HepG2 (cell line): ENCODE measurements at regions not wholly inside any gene's neighbourhood (a gene's known extent, or its start where the extent isn't known, plus 50 kb on each side); places are given as distances from the start of the nearest gene placed in this dataset.

ENCODE experiments used
- ARID2 ChIP-seq: sonication (generic); formaldehyde crosslinking; IDR thresholded peaks from 2 replicates; pipeline ENCODE4 v1.8.1; 2022; ENCODE audit warnings: mild to moderate bottlenecking, missing genetic modification reagents, borderline replicate concordance
- ARNT ChIP-seq: fragments of 450-650 bp; IDR thresholded peaks from 2 replicates; pipeline ENCODE4 v1.6.1; 2017
- BRD4 ChIP-seq: sonication (generic); formaldehyde crosslinking; IDR thresholded peaks from 2 replicates; pipeline ENCODE4 v1.4.0; 2020; ENCODE audit warnings: missing genetic modification reagents
- CENPBD1 ChIP-seq: sonication (generic); formaldehyde crosslinking; IDR thresholded peaks from 2 replicates; pipeline ENCODE4 v1.8.0; 2022; ENCODE audit warnings: missing genetic modification reagents, low read depth, mild to moderate bottlenecking, borderline replicate concordance
- ETV6 ChIP-seq: sonication (generic); formaldehyde crosslinking; conservative IDR thresholded peaks from 2 replicates; pipeline ENCODE4 v1.4.0; 2020; ENCODE audit warnings: missing genetic modification reagents
- GATAD2A ChIP-seq: IDR thresholded peaks from 2 replicates; pipeline ENCODE4 v1.6.1; 2016
- HNRNPLL ChIP-seq: fragments of 200-400 bp; formaldehyde crosslinking; IDR thresholded peaks from 2 replicates; pipeline ENCODE4 v1.6.1; 2017; ENCODE audit warnings: mild to moderate bottlenecking, low read depth, low read length; ENCODE audit not compliant: poor library complexity, severe bottlenecking
- MYPOP ChIP-seq: sonication (generic); formaldehyde crosslinking; IDR thresholded peaks from 2 replicates; pipeline ENCODE4 v1.8.1; 2023; ENCODE audit warnings: mild to moderate bottlenecking, moderate library complexity, missing genetic modification reagents
- NONO ChIP-seq, 2 experiments: fragments of 450-650 bp in 1 of 2; sonication (generic) in 1 of 2; formaldehyde crosslinking in 1 of 2; IDR thresholded peaks in 1 of 2; conservative IDR thresholded peaks in 1 of 2; 2 replicates each; pipeline versions ENCODE4 v1.6.1 to v1.8.0; 2017 to 2022; ENCODE audit warnings: mild to moderate bottlenecking in 1 of 2, missing genetic modification reagents in 1 of 2, moderate library complexity in 1 of 2
- NR1H2 ChIP-seq: sonication (generic); formaldehyde crosslinking; IDR thresholded peaks from 2 replicates; pipeline ENCODE4 v1.8.1; 2022; ENCODE audit warnings: low read depth, missing genetic modification reagents, borderline replicate concordance
- RELA ChIP-seq: sonication (generic); formaldehyde crosslinking; IDR thresholded peaks from 2 replicates; pipeline ENCODE4 v1.4.0; 2020; ENCODE audit warnings: missing genetic modification reagents
- SMYD3 ChIP-seq: sonication (generic); formaldehyde crosslinking; IDR thresholded peaks from 2 replicates; pipeline ENCODE4 v1.8.1; 2023; ENCODE audit warnings: mild to moderate bottlenecking, missing genetic modification reagents
- SNRNP70 ChIP-seq: fragments of 200-400 bp; formaldehyde crosslinking; IDR thresholded peaks from 2 replicates; pipeline ENCODE4 v1.6.1; 2017; ENCODE audit warnings: mild to moderate bottlenecking, low read depth, low read length, moderate library complexity
- SP2 ChIP-seq: sonication (generic); formaldehyde crosslinking; IDR thresholded peaks from 2 replicates; pipeline ENCODE4 v1.5.1; 2020; ENCODE audit warnings: mild to moderate bottlenecking, missing genetic modification reagents
- TIGD3 ChIP-seq: sonication (generic); formaldehyde crosslinking; IDR thresholded peaks from 2 replicates; pipeline ENCODE4 v1.5.1; 2020; ENCODE audit warnings: mild to moderate bottlenecking, missing genetic modification reagents, borderline replicate concordance
- YY1 ChIP-seq: IDR thresholded peaks from 2 replicates; pipeline ENCODE4 v1.6.1; 2011; ENCODE audit warnings: low read length, low read depth, moderate library complexity, mild to moderate bottlenecking; ENCODE audit not compliant: insufficient read depth, insufficient replicate concordance
- ZNF143 ChIP-seq: sonication (generic); formaldehyde crosslinking; IDR thresholded peaks from 2 replicates; pipeline ENCODE4 v1.4.0; 2020; ENCODE audit warnings: missing genetic modification reagents
- ZNF33A ChIP-seq: sonication (generic); formaldehyde crosslinking; IDR thresholded peaks from 2 replicates; pipeline ENCODE4 v1.5.1; 2020; ENCODE audit warnings: missing genetic modification reagents, mild to moderate bottlenecking, moderate library complexity, borderline replicate concordance
- ZNF670 ChIP-seq: sonication (generic); formaldehyde crosslinking; IDR thresholded peaks from 2 replicates; pipeline ENCODE4 v1.8.0; 2022; ENCODE audit warnings: mild to moderate bottlenecking, missing genetic modification reagents, borderline replicate concordance
- ZNF777 ChIP-seq: sonication (generic); formaldehyde crosslinking; IDR thresholded peaks from 2 replicates; pipeline ENCODE4 v1.4.0; 2020; ENCODE audit warnings: missing genetic modification reagents
- TF ChIP-seq, protein P1 (sequence below), 2 experiments: fragments of 450-650 bp in 1 of 2; sonication (generic) in 1 of 2; formaldehyde crosslinking; IDR thresholded peaks; 2 replicates each; pipeline versions ENCODE4 v1.5.0 to v1.8.0; 2020 to 2022; ENCODE audit warnings: mild to moderate bottlenecking in 1 of 2, missing genetic modification reagents in 1 of 2
- TF ChIP-seq, protein P2 (sequence below): IDR thresholded peaks from 2 replicates; pipeline ENCODE4 v1.6.1; 2016; ENCODE audit warnings: low read depth
- TF ChIP-seq, protein P3 (sequence below): fragments of 450-650 bp; IDR thresholded peaks from 2 replicates; pipeline ENCODE4 v1.6.1; 2017

DNA sequence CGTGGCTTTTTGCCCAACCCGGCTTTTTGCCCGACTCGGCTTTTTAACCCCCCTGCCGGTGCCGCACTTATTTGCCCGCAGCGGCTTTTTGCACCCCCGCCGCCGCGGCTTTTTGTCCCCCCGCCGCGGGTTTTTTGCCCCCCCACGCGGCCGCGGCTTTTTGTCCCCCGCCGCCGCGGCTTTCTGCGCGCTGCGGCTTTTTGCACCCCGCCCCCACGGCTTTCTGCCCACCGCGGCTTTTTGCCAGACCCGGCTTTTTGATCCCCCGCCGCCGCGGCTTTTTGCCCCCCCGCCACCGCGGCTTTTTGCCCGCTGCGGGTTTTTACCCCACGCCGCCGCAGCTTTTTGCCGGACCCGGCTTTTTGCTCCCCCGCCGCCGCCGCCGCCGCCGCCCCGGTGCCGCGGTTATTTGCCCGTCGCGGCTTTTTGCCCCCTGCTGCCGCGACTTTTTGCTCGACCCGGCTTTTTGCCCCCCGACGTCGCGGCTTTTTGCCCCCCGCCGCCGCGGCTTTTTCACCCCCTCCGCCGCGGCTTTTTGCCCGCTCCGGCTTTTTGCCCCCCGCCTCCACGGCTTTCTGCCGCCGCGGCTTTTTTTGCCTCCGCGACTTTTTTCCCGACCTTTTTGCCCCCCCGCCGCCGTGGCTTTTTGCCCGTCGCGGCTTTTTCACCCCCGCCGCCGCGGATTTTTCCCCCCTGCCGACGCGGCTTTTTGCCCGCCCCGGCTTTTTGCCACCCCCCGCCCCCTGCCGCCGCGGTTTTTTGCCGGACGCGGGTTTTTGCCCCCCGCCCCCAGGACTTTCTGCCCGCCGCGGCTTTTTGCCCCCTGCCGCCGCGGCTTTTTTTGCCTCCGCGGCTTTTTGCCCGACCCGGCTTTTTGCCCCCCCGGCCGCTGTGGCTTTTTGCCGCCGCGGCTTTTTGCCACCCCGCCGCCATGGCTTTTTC lies 2786.5 kb downstream of the RPIA start (continued):
- TF ChIP-seq ZNF33A (CRISPR knock-in tag): no peak
- no peak for TF ChIP-seq NR1H2 (CRISPR knock-in tag)
- TF ChIP-seq, protein P1, sequence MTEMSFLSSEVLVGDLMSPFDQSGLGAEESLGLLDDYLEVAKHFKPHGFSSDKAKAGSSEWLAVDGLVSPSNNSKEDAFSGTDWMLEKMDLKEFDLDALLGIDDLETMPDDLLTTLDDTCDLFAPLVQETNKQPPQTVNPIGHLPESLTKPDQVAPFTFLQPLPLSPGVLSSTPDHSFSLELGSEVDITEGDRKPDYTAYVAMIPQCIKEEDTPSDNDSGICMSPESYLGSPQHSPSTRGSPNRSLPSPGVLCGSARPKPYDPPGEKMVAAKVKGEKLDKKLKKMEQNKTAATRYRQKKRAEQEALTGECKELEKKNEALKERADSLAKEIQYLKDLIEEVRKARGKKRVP (CRISPR knock-in tag; IDR thresholded peaks at IDR 0.05): peak in 1 of 2 experiments; percentile 50; a peak in 1 of 4 replicates
- no peak for TF ChIP-seq SP2 (CRISPR knock-in tag)
- peak; percentile 73 for TF ChIP-seq HNRNPLL
- TF ChIP-seq ZNF143 (CRISPR knock-in tag): no peak
- TF ChIP-seq, protein P2, sequence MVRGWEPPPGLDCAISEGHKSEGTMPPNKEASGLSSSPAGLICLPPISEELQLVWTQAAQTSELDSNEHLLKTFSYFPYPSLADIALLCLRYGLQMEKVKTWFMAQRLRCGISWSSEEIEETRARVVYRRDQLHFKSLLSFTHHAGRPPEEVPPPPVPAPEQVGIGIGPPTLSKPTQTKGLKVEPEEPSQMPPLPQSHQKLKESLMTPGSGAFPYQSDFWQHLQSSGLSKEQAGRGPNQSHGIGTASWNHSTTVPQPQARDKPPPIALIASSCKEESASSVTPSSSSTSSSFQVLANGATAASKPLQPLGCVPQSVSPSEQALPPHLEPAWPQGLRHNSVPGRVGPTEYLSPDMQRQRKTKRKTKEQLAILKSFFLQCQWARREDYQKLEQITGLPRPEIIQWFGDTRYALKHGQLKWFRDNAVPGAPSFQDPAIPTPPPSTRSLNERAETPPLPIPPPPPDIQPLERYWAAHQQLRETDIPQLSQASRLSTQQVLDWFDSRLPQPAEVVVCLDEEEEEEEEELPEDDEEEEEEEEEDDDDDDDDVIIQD (CRISPR knock-in tag): no peak
- no peak for TF ChIP-seq GATAD2A (CRISPR knock-in tag)
- TF ChIP-seq SNRNP70: 0 out of 2 replicates have a peak, but pooled peaks have one; percentile 24
- TF ChIP-seq, protein P3, sequence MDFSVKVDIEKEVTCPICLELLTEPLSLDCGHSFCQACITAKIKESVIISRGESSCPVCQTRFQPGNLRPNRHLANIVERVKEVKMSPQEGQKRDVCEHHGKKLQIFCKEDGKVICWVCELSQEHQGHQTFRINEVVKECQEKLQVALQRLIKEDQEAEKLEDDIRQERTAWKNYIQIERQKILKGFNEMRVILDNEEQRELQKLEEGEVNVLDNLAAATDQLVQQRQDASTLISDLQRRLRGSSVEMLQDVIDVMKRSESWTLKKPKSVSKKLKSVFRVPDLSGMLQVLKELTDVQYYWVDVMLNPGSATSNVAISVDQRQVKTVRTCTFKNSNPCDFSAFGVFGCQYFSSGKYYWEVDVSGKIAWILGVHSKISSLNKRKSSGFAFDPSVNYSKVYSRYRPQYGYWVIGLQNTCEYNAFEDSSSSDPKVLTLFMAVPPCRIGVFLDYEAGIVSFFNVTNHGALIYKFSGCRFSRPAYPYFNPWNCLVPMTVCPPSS: no peak
- TF ChIP-seq ETV6 (CRISPR knock-in tag): no peak
- no peak for TF ChIP-seq ARID2 (CRISPR knock-in tag)
- no peak for TF ChIP-seq BRD4 (CRISPR knock-in tag)
- TF ChIP-seq RELA (CRISPR knock-in tag): no peak
- TF ChIP-seq ZNF777 (CRISPR knock-in tag): peak; percentile 86
- TF ChIP-seq NONO (IDR thresholded peaks at IDR 0.05): no peak
- no peak for TF ChIP-seq NONO (CRISPR knock-in tag; conservative IDR thresholded peaks at IDR 0.05)
- TF ChIP-seq SMYD3 (CRISPR knock-in tag): no peak
- TF ChIP-seq CENPBD1: no peak
- peak; percentile 16 for TF ChIP-seq YY1
- TF ChIP-seq MYPOP (CRISPR knock-in tag): no peak
- TF ChIP-seq ARNT: no peak
- TF ChIP-seq ZNF670 (CRISPR knock-in tag): no peak
- TF ChIP-seq TIGD3 (CRISPR knock-in tag): peak; percentile 33; the same call in 1 of the 2 replicates
